8988T (cell line): ENCODE measurements at regions not wholly inside any gene's neighbourhood (a gene's known extent, or its start where the extent isn't known, plus 50 kb on each side); places are given as distances from the start of the nearest gene placed in this dataset.

Source experiments
- DNase-seq: peaks from one replicate; pipeline ENCODE4 v3.0.0; 2011

GRCh38 chr1:29901624-29902325 lies 665.5 kb downstream of the PTPRU start:
- no peak for DNase-seq

DNA sequence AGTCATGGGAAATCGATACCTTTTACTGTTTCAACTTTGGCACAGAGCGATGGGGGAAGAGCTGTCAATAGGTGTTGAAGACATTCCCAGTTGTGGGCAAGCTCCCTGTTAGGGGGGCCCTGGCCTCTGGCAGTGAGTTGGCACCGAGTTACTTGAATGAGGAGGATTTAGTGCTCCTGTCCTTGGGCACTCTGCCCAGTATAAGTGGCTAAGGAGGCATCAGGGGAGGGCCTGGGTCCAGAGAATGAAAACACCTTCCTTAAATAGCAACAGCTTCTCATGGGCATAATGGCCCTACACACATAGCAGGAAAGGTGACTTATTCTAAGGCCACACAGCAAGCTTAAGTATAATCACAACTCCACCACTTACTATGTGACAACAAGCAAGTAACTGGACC lies 664.4 kb downstream of the PTPRU start:
- no peak for DNase-seq

GRCh38 chr1:29900104-29900679 lies 663.9 kb downstream of the PTPRU start:
- no peak for DNase-seq

DNA sequence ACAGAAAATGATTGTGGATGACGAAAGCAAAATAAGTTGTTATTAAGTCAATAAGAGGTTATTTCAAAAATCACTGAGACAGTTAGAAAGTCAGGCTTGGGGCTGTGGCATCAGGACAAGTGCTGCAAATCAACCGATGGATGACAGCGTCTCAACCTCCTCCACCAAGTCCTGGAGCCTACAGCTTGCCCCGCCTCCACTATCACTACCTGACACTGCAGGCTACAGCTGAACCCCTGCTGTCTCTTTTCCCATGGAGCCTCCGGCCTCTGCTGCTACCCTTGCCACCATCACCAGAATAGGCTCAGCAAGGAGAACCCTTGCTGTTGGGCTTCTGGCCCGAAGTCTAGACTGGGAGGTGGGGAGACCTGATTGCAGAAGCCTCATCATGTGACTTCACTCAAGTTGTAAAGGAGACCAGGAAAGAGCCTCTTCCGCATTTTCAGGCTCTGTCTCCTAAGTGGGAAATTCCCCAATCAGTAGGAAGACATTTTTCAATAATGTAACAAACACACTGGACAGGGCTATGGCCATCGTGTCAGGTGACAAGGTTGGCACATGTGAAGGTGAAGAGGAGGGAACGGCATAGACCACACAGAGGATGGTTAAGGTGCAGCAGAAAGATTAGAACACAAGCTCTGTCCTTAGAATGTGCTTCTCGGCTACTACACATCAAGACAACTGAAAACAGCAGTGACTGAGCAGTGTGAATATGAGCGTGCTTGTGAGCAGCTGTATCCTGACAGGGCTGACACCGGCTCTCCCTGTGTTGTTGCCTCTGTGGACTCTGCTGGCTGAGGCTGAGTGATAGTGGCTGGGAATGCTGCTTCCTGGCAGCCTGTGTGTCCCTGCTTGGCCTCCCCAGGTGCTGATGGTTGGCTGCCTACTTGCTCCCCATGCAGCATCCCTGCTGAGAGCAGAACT lies 660.7 kb downstream of the PTPRU start:
- no peak for DNase-seq

DNA sequence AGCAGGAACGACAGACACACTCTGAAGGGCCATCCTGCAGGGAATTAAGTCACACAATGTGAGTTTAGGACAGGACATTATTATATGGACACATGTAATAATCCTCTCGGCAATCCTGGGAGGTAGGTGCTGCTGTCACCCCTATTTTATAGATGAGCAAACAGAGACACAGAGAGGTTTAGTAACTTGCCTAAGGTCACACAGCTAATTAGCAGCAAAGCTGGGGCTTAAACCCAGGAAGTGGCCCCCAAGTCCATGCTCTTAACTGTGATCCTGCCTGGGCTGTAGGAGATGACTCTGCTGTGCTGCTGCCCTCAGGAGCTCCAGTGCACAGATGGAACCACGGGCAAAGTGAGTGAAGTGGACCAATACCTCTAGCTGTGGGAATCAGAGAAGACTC lies 660.0 kb downstream of the PTPRU start:
- DNase-seq: no peak

DNA sequence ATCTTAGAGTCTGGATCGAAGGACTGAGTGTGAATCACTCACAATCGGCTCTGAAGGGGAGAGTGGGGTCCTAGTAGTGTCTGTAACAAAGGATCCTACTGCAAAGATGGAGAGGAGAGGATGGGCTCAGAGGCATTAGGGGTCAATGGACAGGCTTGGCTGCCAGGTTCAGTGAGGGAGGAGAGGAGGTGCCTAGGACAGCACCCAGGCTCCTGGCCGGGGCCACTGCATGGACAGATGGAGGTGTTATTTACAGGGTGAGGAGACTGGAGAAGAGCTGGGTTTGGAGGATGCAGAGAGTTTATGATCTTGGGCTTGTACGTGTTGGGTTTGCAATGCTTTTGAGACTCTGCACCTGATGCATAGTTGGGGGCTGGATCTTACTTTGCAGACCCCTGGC lies 658.9 kb downstream of the PTPRU start:
- no peak for DNase-seq

DNA sequence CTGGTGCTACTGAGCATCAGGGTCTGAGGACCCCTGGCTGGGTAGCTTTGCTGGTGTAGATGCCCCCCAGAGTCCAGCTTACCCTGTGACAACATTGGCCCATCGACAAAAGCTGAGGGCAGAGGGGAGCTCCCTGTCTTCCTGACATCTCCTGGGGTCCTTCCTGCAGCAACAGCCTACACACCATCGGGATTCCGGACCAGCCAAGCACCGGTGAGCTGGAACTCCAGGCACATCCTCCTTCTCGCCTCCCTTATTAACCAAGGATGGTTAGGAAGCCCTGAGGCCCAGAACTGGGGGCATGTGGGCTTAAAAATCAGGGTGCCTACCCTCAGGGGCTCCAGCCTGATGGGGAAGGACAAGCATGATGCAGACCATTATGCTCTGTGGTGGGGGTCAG lies 658.0 kb downstream of the PTPRU start:
- DNase-seq: no peak

DNA sequence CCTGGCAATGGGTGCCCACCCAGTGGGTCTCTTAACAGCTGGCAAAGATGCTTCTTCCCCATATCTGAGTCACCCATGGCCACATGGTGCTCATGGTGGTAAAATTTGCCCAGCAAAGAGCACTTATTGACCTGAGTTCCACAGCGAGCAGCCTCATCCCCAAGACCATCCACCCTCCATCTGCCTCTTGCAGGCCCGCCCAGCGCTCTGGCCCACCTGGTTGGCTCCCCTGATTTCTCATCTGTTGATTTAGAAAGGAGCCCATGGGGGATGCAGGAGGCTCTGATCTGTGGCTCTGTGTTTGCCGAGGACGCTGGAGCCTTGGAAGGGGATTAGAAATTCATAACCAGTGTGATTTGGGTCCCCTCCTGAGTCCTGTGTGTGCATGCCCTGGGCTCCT lies 657.5 kb downstream of the PTPRU start:
- no peak for DNase-seq

GRCh38 chr1:29893046-29893723 lies 656.9 kb downstream of the PTPRU start:
- DNase-seq: no peak

DNA sequence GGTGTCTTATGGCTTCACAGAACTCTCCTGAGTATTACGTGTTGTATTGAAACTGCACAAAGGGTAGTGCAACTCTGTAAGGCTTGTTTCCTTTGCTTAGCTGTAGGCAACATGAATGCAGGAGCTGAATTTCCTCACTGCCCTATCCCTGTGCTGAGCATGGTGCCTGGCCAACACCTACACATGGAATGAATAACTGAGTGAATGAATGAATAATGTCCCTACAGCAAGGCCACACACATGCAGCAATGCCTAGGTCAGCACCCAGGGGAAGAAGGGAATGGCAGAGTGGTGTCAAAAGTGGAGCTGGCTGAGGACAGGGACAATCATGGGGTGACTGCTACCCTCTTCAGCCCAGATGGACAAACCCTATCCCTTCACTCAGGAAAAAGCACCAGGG lies 655.9 kb downstream of the PTPRU start:
- DNase-seq: no peak

DNA sequence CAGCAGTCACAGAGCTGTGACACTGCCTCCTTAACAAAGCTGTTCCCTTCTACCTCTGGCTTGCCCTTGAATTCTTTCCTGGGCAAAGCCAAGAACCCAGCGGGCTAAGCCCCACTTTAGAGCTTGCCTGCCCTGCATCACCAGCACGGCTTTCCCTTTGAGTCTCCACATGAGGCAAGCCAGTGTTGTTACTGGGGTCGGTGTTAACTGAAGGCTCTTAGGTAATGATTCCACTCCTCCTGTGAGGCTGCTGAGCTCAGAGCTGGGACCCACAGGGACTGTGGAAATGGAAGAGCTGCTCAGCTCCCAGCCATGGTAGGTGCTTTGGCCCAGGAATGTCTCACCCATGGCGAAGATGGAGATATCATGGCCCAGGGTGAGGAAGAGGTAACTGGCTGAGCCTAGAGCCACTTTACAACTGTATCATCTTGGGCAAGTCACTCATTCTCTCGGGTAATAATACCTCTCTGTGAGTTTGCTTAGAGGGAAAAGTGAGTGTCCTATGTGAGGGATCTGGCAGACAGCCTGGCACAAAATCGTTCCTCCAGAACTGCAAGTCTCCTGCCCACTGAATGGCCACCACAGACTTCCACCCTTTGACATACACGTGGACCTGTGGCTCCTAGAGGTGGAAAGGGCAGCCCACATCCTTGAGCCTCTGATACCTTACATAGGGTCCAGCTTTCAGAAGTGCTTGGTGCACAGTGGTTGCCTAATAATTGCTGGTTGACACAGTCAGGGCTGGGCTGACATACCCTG lies 654.1 kb downstream of the PTPRU start:
- DNase-seq: no peak

DNA sequence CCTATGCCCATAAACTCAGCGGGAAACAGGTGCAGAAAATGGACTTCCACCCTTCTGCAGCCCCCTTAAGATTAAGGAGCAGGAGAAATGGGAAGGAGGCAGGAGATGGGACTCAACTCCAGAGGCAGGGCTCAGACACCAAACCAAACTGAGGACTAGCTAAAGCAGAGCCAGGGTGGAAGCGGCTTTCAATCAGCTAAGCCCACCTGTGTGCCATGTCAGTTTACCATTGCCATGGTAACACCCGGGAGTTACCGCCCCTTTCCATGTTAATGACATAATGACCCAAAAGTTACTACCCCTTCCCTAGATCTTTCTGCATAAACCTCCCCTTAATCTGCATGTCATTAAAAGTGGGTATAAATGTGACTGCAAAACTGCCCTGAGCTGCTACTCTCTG lies 653.5 kb downstream of the PTPRU start:
- DNase-seq: no peak

GRCh38 chr1:29884740-29885139 lies 648.4 kb downstream of the PTPRU start:
- DNase-seq: no peak

GRCh38 chr1:29883986-29884385 lies 647.7 kb downstream of the PTPRU start:
- no peak for DNase-seq

DNA sequence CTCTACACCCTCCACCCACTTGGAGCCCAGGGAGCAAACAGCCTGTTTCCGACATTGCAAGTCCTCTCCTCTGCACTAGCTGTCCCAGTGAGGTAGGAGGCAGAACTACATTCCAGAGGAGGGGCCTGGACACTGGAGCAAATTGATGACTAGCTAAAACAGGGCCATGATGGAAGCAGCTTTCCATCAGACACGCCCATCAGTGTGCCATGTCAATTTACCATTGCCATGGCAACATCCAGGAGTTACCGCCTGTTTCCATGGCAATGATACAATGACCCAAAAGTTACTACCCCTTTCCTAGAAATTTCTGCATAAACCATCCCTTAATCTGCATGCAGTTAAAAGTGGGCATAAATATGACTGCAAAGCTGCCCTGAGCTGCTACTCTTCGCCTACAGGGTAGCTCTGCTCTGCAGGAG lies 647.1 kb downstream of the PTPRU start:
- DNase-seq: no peak

DNA sequence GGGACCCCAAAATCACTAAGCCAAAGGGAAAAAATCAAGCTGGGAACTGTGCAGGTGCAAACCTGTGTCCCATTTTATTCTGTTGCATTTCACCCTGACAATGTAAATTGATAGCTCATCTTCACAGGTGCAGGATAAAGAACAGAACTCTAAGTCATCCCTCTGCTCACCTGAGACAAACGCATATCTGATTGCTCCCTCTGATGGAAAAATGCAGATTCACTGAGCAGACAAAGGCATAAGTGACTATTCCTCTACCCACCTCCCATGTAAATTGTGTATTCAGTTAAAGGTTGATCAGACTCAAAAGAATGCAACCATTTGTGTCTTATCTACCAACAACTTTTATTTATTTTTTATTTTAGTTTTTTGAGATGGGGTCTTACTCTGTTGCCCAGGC lies 644.2 kb downstream of the PTPRU start:
- no peak for DNase-seq

- DNase-seq: no peak
These were observed 642.9 kb downstream of the PTPRU start for GRCh38 chr1:29879217-29879616.

DNA sequence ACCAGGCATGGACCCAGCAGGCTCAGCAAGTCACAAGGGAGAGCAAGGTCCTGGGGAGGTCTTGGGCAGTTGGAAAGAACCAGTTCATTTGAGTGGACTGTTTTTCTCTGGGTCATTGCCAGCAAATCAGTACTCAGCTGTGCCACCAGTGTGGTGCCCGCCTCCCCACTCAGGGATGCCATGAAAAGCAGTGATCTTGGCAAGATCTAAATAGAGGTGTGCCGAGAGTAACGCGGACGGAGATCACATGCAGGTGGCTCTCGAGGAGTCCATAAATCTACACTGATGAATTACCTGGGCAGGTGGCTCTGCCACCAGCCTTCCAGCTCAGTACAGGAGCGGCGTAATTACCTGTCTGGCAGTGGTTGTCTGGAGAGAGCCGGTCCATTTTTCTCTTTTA lies 642.2 kb downstream of the PTPRU start:
- DNase-seq: no peak

- DNase-seq: no peak
These were observed 640.6 kb downstream of the PTPRU start for GRCh38 chr1:29876902-29877301.

GRCh38 chr1:29876441-29876840 lies 640.1 kb downstream of the PTPRU start:
- DNase-seq: no peak

GRCh38 chr1:29875557-29876028 lies 639.3 kb downstream of the PTPRU start:
- DNase-seq: no peak

DNA sequence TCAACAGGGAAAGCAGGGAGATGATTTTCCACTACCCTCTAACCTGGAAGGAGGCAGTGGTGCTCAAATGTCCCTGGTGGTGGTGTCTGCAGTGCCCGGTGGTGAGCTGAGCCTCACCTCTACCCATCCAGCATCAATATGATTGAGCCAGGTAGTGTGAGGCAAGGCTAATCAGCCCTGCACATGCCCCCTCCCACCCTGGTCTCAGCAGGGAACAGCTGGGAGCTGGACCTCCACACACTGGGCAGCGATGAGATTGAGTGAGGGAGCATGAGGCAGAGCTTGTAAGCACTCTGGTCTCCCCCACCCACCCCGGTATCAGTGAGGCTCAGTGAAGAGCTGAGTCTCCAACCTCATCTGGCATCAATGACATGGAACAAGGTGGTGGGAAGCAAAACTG lies 634.3 kb downstream of the PTPRU start:
- DNase-seq: no peak

DNA sequence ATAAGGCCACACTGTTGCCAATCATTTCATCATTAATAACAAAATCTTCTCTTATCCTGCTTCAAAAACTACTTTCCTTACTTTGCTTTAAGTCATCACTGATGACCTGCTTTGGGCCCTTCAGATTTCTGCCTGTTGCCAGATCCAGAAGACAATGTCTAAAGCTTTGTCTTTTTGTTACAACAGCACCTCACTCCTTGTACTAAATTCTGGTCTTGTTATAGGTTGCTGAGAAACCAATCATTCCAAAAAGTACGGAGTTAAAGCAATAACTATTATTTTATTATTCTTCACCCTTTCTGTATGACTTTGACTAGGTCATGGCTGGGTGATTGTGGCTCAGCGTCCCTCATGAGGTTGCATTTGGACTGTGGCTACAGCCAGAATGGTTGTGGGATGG lies 633.5 kb downstream of the PTPRU start:
- no peak for DNase-seq
